AG09319 (cell line): ENCODE measurements at regions not wholly inside any gene's neighbourhood (a gene's known extent, or its start where the extent isn't known, plus 50 kb on each side); places are given as distances from the start of the nearest gene placed in this dataset.
"Not testable (repeated sequence)": the region's sequence is repeated elsewhere in the genome, so short reads cannot be mapped to it uniquely, and the experiment has no call there.

Experiments used
- DNase-seq: peaks from one replicate; pipeline ENCODE4 v3.0.0-alpha.2; 2010; ENCODE audit warnings: low read depth; ENCODE audit errors: extremely low read depth
- TF ChIP-seq, protein P1 (sequence below): IDR thresholded peaks from 2 replicates; pipeline ENCODE4 v1.5.1; 2011; ENCODE audit warnings: low read depth, mild to moderate bottlenecking, inconsistent platforms, low read length, moderate library complexity

DNA sequence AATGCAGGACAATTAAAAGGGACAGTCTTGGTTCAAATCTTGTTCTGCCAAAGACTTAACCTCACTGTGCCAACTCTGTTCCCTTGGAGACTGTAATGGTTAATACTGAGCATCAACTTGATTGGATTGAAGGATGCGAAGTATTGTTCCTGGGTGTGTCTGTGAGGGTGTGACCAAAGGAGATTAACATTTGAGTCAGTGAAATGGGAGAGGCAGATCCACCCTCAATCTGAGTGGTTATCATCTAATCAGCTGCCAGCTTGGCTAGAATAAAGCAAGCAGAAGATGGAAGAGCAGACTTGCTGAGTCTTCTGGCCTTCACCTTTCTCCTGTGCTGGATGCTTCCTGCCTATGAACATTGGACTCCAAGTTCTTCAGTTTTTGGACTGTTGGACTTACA is 474.4 kb downstream of the CD83 start:
- no peak for DNase-seq
- TF ChIP-seq, protein P1, sequence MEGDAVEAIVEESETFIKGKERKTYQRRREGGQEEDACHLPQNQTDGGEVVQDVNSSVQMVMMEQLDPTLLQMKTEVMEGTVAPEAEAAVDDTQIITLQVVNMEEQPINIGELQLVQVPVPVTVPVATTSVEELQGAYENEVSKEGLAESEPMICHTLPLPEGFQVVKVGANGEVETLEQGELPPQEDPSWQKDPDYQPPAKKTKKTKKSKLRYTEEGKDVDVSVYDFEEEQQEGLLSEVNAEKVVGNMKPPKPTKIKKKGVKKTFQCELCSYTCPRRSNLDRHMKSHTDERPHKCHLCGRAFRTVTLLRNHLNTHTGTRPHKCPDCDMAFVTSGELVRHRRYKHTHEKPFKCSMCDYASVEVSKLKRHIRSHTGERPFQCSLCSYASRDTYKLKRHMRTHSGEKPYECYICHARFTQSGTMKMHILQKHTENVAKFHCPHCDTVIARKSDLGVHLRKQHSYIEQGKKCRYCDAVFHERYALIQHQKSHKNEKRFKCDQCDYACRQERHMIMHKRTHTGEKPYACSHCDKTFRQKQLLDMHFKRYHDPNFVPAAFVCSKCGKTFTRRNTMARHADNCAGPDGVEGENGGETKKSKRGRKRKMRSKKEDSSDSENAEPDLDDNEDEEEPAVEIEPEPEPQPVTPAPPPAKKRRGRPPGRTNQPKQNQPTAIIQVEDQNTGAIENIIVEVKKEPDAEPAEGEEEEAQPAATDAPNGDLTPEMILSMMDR, result no peak

DNA sequence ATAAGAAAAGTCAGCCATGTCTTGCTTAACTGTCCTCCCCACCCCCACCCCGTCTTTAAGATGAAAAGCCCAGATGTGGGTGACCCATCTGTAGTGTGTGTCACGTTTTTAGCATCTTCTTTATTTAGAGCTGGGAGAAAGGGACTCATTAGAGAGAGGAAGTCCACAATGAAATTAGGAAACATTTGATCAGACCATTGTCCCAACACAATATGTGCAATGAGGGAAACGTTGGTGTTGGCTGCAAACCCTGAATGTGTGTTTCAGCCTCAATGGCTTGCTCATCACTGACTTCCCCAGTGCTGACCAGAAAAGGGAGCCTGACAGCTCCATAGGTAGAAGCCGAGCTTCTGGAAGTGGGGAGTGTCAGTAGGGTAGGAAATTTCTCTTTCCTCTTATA is 475.7 kb downstream of the CD83 start:
- TF ChIP-seq, protein P1, result no peak
- DNase-seq, result no peak

GRCh38 chr6:14595751-14596150 is 478.2 kb downstream of the CD83 start:
- TF ChIP-seq, protein P1, result no peak
- DNase-seq, result no peak

DNA sequence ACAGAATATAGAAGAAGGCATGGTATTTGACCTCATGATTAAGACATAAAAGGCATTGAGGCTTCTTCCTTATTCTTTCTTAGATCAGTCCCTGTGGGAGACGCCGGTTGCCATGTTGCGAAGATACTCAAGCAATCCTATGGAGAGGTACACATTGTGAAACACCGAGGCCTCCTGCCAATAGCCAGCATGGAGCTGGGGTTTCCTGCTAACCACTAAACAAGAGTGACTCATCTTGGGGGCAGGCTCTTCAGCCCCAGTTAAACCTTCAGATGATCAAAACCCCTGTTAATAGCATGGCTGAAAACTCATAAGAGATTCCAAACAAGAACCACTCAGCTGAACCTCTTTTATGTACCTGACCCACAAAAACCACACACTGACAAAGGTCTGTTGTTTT is 478.8 kb downstream of the CD83 start:
- no peak for DNase-seq
- TF ChIP-seq, protein P1, result no peak

GRCh38 chr6:14597090-14597489 is 479.5 kb downstream of the CD83 start:
- no peak for DNase-seq
- TF ChIP-seq, protein P1, result no peak

DNA sequence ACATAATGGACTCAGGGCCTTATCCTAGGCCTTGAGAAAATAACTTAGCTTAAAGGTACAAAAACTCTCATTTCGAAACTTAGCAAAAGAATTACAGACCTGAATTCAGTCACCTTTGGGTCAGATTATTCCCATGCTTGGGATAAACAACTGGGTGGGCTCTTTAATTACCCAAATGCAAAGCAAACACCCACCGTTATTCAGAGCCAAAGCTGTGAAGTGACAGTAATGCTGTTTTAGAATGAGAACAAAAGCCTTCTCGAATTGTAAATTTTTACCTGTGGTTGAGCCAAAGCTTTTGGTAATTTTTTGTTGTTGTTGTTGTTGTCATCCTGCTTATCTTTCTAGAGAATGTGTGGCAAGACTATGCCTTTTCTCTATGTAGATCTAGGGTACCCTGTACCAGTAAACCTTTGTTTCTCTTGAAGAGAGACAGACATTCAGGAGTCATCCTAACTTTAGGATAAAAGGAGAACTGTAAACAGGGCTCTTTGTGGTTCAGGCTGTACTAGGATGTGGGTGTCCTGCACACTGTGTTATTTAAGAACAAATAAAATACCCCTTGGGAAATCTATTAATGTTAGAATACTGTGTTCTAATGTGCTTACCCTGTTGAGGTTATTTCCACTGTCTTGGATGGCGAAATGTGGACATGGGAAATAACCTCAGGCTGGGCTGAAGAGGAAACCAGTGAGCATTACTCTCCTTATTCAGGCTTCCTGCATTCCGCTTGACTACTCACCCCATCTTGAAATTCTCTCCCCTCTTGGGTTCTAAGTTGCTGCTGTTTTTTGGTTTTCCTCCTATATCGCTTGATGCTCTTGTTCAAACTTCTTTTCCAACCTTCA is 480.7 kb downstream of the CD83 start:
- TF ChIP-seq, protein P1, result no peak
- no peak for DNase-seq

GRCh38 chr6:14600306-14600705 is 482.7 kb downstream of the CD83 start:
- not testable (repeated sequence) for DNase-seq

- TF ChIP-seq, protein P1, result no peak
- no peak for DNase-seq
These were observed 483.9 kb downstream of the CD83 start for GRCh38 chr6:14601490-14601889.
